SK-N-SH (cell line): ENCODE measurements at regions not wholly inside any gene's neighbourhood (a gene's known extent, or its start where the extent isn't known, plus 50 kb on each side); places are given as distances from the start of the nearest gene placed in this dataset.

Source experiments
- CTCF ChIA-PET: fragments of 300-600, 350-600 bp; formaldehyde crosslinking; extraction: SDS; loops from one replicate; lab custom pipeline; 2021; lab: Yijun Ruan, JAX
- POLR2A ChIA-PET: fragments of 350-600 bp; sonication (Branson Sonifier 250); formaldehyde crosslinking; extraction: SDS; loops from one replicate; lab custom pipeline; 2020; ENCODE audit warnings: antibody characterized with exemption, inconsistent platforms; lab: Yijun Ruan, JAX
- DNase-seq: peaks from one replicate; pipeline ENCODE4 v3.0.0; 2012
- H2AFZ ChIP-seq: fragments of 200-600 bp; sonication (generic); 2 replicates; pipeline ENCODE4 v1.8.1; 2016; ENCODE audit warnings: antibody characterized with exemption, mild to moderate bottlenecking, low read depth
- H3F3A ChIP-seq: fragments of 200-600 bp; sonication (generic); replicated peaks from 2 replicates; pipeline ENCODE3; 2016; ENCODE audit warnings: antibody characterized with exemption, mild to moderate bottlenecking; ENCODE audit not compliant: insufficient read depth
- H3K27ac ChIP-seq, 2 experiments: fragments of 200-500 bp in 1 of 2; fragments of 200-600 bp in 1 of 2; sonication (Bioruptor generic) in 1 of 2; sonication (generic), shearing (Covaris generic) in 1 of 2; 2 replicates each; pipeline versions ENCODE4 v1.5.1 to v1.6.1; 2014 to 2016; ENCODE audit warnings: low read depth in 2 of 2, inconsistent platforms in 1 of 2, low read length in 1 of 2, mild to moderate bottlenecking in 1 of 2, mixed read lengths in 1 of 2
- H3K27me3 ChIP-seq: fragments of 200-600 bp; sonication (generic), shearing (Covaris generic); 2 replicates; pipeline ENCODE4 v1.6.1; 2016; ENCODE audit warnings: mixed run types; ENCODE audit not compliant: insufficient read depth
- H3K36me3 ChIP-seq, 2 experiments: fragments of 200-500 bp in 1 of 2; fragments of 200-600 bp in 1 of 2; sonication (Bioruptor generic) in 1 of 2; sonication (generic) in 1 of 2; replicated peaks in 1 of 2; 2 replicates each; pipeline versions ENCODE3 to v1.5.1; 2014 to 2016; ENCODE audit warnings: low read length in 1 of 2, mild to moderate bottlenecking in 1 of 2; ENCODE audit not compliant: insufficient read depth in 2 of 2, control insufficient read depth in 1 of 2
- H3K4me1 ChIP-seq, 2 experiments: fragments of 200-500 bp in 1 of 2; fragments of 200-600 bp in 1 of 2; sonication (Bioruptor generic) in 1 of 2; sonication (generic), shearing (Covaris generic) in 1 of 2; 2 replicates each; pipeline versions ENCODE4 v1.5.1 to v1.6.1; 2014 to 2016; ENCODE audit warnings: low read depth in 1 of 2, low read length in 1 of 2, mixed run types in 1 of 2; ENCODE audit not compliant: insufficient read depth in 2 of 2, control insufficient read depth in 1 of 2
- H3K4me2 ChIP-seq: fragments of 200-600 bp; sonication (generic), shearing (Covaris generic); 2 replicates; pipeline ENCODE4 v1.6.1; 2017; ENCODE audit warnings: mixed run types
- H3K4me3 ChIP-seq, 2 experiments: fragments of 200-500 bp in 1 of 2; fragments of 200-600 bp in 1 of 2; sonication (Bioruptor generic) in 1 of 2; sonication (generic), shearing (Covaris generic) in 1 of 2; 2 replicates each; pipeline versions ENCODE4 v1.5.1 to v1.8.1; 2014 to 2016; ENCODE audit warnings: low read depth in 2 of 2, inconsistent platforms in 1 of 2, low read length in 1 of 2, mild to moderate bottlenecking in 1 of 2, mixed read lengths in 1 of 2, moderate library complexity in 1 of 2
- H3K79me2 ChIP-seq: fragments of 200-600 bp; sonication (generic); 2 replicates; pipeline ENCODE4 v1.8.1; 2017; ENCODE audit warnings: mild to moderate bottlenecking; ENCODE audit not compliant: insufficient read depth
- H3K9ac ChIP-seq: fragments of 200-600 bp; sonication (generic); 2 replicates; pipeline ENCODE4 v1.6.1; 2017; ENCODE audit warnings: mixed run types
- H3K9me2 ChIP-seq: fragments of 200-600 bp; sonication (generic); 2 replicates; pipeline ENCODE4 v1.6.1; 2017; ENCODE audit warnings: mixed run types
- H3K9me3 ChIP-seq: fragments of 200-600 bp; sonication (generic); 2 replicates; pipeline ENCODE4 v1.6.1; 2017; ENCODE audit warnings: mixed run types, mild to moderate bottlenecking, moderate library complexity
- H4K20me1 ChIP-seq: fragments of 200-600 bp; sonication (generic); 2 replicates; pipeline ENCODE4 v1.6.1; 2017; ENCODE audit warnings: mild to moderate bottlenecking, mixed run types; ENCODE audit not compliant: insufficient read depth
- ELF1 ChIP-seq: IDR thresholded peaks from 2 replicates; pipeline ENCODE4 v1.4.0; 2012
- EP300 ChIP-seq, 2 experiments: IDR thresholded peaks; 2 replicates each; pipeline versions ENCODE4 v1.4.0 to v1.6.1; 2012; ENCODE audit warnings: borderline replicate concordance in 1 of 2, low read depth in 1 of 2, low read length in 1 of 2
- EZH2phosphoT487 ChIP-seq: fragments of 200-600 bp; sonication (generic); IDR thresholded peaks from 2 replicates; pipeline ENCODE4 v1.6.1; 2017; ENCODE audit warnings: low read depth, mixed run types, mild to moderate bottlenecking, antibody characterized with exemption, moderate library complexity, borderline replicate concordance
- FOSL2 ChIP-seq: IDR thresholded peaks from 2 replicates; pipeline ENCODE4 v1.4.0; 2012; ENCODE audit warnings: low read depth, mild to moderate bottlenecking, moderate library complexity, borderline replicate concordance
- FOXJ3 ChIP-seq: sonication (generic); formaldehyde crosslinking; IDR thresholded peaks from 2 replicates; pipeline ENCODE4 v1.5.1; 2020; ENCODE audit warnings: mild to moderate bottlenecking, missing genetic modification reagents
- GABPA ChIP-seq: IDR thresholded peaks from 2 replicates; pipeline ENCODE4 v1.4.0; 2012; ENCODE audit warnings: low read depth, mild to moderate bottlenecking
- GATA2 ChIP-seq: sonication (generic); formaldehyde crosslinking; IDR thresholded peaks from 2 replicates; pipeline ENCODE4 v1.5.0; 2020; ENCODE audit warnings: mild to moderate bottlenecking, missing genetic modification reagents
- JUND ChIP-seq: IDR thresholded peaks from 2 replicates; pipeline ENCODE4 v1.4.0; 2012
- NFIC ChIP-seq: IDR thresholded peaks from 2 replicates; pipeline ENCODE4 v1.4.0; 2012; ENCODE audit warnings: borderline replicate concordance
- NRF1 ChIP-seq: IDR thresholded peaks from 2 replicates; pipeline ENCODE4 v1.6.1; 2012; ENCODE audit warnings: low read depth, mild to moderate bottlenecking, low read length
- RAD21 ChIP-seq: IDR thresholded peaks from 2 replicates; pipeline ENCODE4 v1.6.1; 2012; ENCODE audit warnings: mild to moderate bottlenecking, low read length
- RFX5 ChIP-seq: IDR thresholded peaks from 2 replicates; pipeline ENCODE4 v1.6.1; 2012; ENCODE audit warnings: mild to moderate bottlenecking, improper control_type of control experiment, low read length
- SMC3 ChIP-seq: IDR thresholded peaks from 2 replicates; pipeline ENCODE4 v1.6.1; 2012; ENCODE audit warnings: low read depth, low read length, improper control_type of control experiment
- TCF12 ChIP-seq: IDR thresholded peaks from 2 replicates; pipeline ENCODE4 v1.4.0; 2012
- TEAD4 ChIP-seq: IDR thresholded peaks from 2 replicates; pipeline ENCODE4 v1.4.0; 2012; ENCODE audit warnings: mild to moderate bottlenecking, borderline replicate concordance; ENCODE audit not compliant: insufficient read depth
- YY1 ChIP-seq: IDR thresholded peaks from 2 replicates; pipeline ENCODE4 v1.4.0; 2012; ENCODE audit warnings: low read depth, mild to moderate bottlenecking
- WGBS: methylation state at CpG from one replicate; pipeline ENCODE4 v1.1.6; 2017; ENCODE audit warnings: low lambda C conversion rate; 5-methylcytosine and 5-hydroxymethylcytosine counted together
- TF ChIP-seq, protein P1 (sequence below): IDR thresholded peaks from 2 replicates; pipeline ENCODE4 v1.4.0; 2012; ENCODE audit warnings: low read depth, borderline replicate concordance
- TF ChIP-seq, protein P2 (sequence below): fragments of 150-350 bp; IDR thresholded peaks from 2 replicates; pipeline ENCODE4 v1.6.1; 2017; ENCODE audit warnings: antibody characterized with exemption, low read length, low read depth, borderline replicate concordance
- TF ChIP-seq, protein P3 (sequence below): IDR thresholded peaks from 2 replicates; pipeline ENCODE4 v1.4.0; 2012; ENCODE audit warnings: low read depth
- TF ChIP-seq, protein P4 (sequence below): fragments of 150-350 bp; IDR thresholded peaks from 2 replicates; pipeline ENCODE4 v1.6.1; 2016; ENCODE audit warnings: mild to moderate bottlenecking, low read depth, low read length
- TF ChIP-seq, protein P5 (sequence below): IDR thresholded peaks from 2 replicates; pipeline ENCODE4 v1.6.1; 2012; ENCODE audit warnings: mild to moderate bottlenecking, low read depth, low read length, moderate library complexity

DNA sequence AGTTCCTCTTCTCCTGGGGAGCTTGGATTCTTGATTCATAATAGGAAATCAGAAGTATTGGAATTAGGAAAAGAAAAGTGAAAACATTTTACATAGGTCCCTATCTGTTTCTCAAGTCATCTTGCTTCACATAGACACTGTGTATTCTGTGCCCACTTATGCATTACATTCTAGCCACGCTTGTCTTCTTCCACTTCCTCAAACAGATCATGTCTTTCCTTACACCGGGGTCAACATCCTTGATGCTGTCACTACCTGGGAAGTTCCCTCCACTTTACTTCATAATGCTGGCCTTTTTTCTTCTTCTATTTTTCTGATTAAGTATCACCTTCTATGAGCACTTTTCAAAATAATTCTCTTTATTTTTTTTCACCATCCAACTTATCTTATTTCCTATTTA, 606.4 kb upstream of the CDH8 start:
- no peak overlapping the region for H2AFZ ChIP-seq
- H3K4me1 ChIP-seq = no peaks in the 10 kb centered on the region
- no peaks in the 10 kb centered on the region for H3K9me3 ChIP-seq
- no peaks in the 10 kb centered on the region for H3K27me3 ChIP-seq
- H3K79me2 ChIP-seq = no peaks in the 10 kb centered on the region
- H3K4me2 ChIP-seq = no peak overlapping the region
- no peaks in the 10 kb centered on the region for H3K36me3 ChIP-seq
- no peak for DNase-seq
- CTCF ChIA-PET = no interaction called here
- POLR2A ChIA-PET = no interaction called here
- no peaks in the 10 kb centered on the region for H3F3A ChIP-seq
- no peaks in the 10 kb centered on the region for H4K20me1 ChIP-seq
- no peaks in the 10 kb centered on the region for H3K9me2 ChIP-seq
- H3K9ac ChIP-seq = no peak overlapping the region
- 19% methylated on average over 2 of the region's 2 CpGs for WGBS
- H3K4me3 ChIP-seq = no peak overlapping the region
- TF ChIP-seq GATA2 (CRISPR knock-in tag) (no peak), RAD21 (no peak), FOXJ3 (no peak), RFX5 (no peak), NRF1 (no peak), YY1 (no peak), TEAD4 (no peak), TCF12 (no peak), ELF1 (no peak)
- no peak overlapping the region for H3K27ac ChIP-seq

DNA sequence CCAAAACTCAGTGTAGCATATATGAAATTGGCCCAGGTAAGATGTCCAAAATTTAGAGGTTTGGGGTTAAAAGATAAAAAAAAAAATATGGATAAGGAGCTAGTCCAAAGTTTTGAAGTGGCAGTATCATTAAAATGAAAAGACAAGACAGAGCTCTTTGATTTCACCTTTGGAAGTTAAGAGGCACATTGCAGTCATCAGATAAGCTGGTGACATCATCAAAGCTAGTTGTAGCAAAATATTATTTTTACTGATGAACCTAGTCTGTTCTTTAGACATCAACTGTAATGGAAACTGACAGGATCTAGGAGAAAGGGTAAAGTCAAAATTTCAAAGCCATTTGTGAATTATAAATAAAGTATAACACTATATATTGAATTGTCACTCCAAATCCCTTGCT, 603.7 kb upstream of the CDH8 start:
- no peak overlapping the region for H3K4me2 ChIP-seq
- CTCF ChIA-PET = interaction anchor here (1.1 kb wide), 1 partner anchor 31 kb away, joined by 3 read pairs; no protein-coding TSS in a partner anchor
- H3K27ac ChIP-seq = no peak overlapping the region
- DNase-seq = no peak
- no peaks in the 10 kb centered on the region for H3K9me3 ChIP-seq
- no peaks in the 10 kb centered on the region for H3K36me3 ChIP-seq
- no peaks in the 10 kb centered on the region for H3F3A ChIP-seq
- no peak overlapping the region for H3K9ac ChIP-seq
- no peaks in the 10 kb centered on the region for H3K79me2 ChIP-seq
- H3K4me1 ChIP-seq = no peaks in the 10 kb centered on the region
- no peaks in the 10 kb centered on the region for H3K27me3 ChIP-seq
- POLR2A ChIA-PET = no interaction called here
- no peaks in the 10 kb centered on the region for H4K20me1 ChIP-seq
- TF ChIP-seq FOSL2 (no peak), GABPA (no peak), EZH2phosphoT487 (no peak), SMC3 (no peak), NFIC (no peak), RFX5 (no peak), JUND (no peak), ELF1 (no peak), EP300 (IDR thresholded peaks at IDR 0.05; ENCODE audit: borderline replicate concordance in 1 of 2, low read depth in 1 of 2, low read length in 1 of 2) (no peak), FOXJ3 (no peak), NRF1 (no peak)
- TF ChIP-seq, protein P1, sequence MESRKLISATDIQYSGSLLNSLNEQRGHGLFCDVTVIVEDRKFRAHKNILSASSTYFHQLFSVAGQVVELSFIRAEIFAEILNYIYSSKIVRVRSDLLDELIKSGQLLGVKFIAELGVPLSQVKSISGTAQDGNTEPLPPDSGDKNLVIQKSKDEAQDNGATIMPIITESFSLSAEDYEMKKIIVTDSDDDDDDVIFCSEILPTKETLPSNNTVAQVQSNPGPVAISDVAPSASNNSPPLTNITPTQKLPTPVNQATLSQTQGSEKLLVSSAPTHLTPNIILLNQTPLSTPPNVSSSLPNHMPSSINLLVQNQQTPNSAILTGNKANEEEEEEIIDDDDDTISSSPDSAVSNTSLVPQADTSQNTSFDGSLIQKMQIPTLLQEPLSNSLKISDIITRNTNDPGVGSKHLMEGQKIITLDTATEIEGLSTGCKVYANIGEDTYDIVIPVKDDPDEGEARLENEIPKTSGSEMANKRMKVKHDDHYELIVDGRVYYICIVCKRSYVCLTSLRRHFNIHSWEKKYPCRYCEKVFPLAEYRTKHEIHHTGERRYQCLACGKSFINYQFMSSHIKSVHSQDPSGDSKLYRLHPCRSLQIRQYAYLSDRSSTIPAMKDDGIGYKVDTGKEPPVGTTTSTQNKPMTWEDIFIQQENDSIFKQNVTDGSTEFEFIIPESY = no peak
- TF ChIP-seq, protein P2, sequence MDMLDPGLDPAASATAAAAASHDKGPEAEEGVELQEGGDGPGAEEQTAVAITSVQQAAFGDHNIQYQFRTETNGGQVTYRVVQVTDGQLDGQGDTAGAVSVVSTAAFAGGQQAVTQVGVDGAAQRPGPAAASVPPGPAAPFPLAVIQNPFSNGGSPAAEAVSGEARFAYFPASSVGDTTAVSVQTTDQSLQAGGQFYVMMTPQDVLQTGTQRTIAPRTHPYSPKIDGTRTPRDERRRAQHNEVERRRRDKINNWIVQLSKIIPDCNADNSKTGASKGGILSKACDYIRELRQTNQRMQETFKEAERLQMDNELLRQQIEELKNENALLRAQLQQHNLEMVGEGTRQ = no peak
- TF ChIP-seq, protein P3, sequence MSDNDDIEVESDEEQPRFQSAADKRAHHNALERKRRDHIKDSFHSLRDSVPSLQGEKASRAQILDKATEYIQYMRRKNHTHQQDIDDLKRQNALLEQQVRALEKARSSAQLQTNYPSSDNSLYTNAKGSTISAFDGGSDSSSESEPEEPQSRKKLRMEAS = no peak
- TF ChIP-seq, protein P4, sequence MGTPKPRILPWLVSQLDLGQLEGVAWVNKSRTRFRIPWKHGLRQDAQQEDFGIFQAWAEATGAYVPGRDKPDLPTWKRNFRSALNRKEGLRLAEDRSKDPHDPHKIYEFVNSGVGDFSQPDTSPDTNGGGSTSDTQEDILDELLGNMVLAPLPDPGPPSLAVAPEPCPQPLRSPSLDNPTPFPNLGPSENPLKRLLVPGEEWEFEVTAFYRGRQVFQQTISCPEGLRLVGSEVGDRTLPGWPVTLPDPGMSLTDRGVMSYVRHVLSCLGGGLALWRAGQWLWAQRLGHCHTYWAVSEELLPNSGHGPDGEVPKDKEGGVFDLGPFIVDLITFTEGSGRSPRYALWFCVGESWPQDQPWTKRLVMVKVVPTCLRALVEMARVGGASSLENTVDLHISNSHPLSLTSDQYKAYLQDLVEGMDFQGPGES = no peak
- TF ChIP-seq, protein P5, sequence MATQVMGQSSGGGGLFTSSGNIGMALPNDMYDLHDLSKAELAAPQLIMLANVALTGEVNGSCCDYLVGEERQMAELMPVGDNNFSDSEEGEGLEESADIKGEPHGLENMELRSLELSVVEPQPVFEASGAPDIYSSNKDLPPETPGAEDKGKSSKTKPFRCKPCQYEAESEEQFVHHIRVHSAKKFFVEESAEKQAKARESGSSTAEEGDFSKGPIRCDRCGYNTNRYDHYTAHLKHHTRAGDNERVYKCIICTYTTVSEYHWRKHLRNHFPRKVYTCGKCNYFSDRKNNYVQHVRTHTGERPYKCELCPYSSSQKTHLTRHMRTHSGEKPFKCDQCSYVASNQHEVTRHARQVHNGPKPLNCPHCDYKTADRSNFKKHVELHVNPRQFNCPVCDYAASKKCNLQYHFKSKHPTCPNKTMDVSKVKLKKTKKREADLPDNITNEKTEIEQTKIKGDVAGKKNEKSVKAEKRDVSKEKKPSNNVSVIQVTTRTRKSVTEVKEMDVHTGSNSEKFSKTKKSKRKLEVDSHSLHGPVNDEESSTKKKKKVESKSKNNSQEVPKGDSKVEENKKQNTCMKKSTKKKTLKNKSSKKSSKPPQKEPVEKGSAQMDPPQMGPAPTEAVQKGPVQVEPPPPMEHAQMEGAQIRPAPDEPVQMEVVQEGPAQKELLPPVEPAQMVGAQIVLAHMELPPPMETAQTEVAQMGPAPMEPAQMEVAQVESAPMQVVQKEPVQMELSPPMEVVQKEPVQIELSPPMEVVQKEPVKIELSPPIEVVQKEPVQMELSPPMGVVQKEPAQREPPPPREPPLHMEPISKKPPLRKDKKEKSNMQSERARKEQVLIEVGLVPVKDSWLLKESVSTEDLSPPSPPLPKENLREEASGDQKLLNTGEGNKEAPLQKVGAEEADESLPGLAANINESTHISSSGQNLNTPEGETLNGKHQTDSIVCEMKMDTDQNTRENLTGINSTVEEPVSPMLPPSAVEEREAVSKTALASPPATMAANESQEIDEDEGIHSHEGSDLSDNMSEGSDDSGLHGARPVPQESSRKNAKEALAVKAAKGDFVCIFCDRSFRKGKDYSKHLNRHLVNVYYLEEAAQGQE = no peak
- H2AFZ ChIP-seq = no peak overlapping the region
- H3K9me2 ChIP-seq = no peaks in the 10 kb centered on the region
- H3K4me3 ChIP-seq = no peak overlapping the region
